ENCODE measurements at regions not wholly inside any gene's neighbourhood (a gene's known extent, or its start where the extent isn't known, plus 50 kb on each side); places are given as distances from the start of the nearest gene placed in this dataset.

DNA sequence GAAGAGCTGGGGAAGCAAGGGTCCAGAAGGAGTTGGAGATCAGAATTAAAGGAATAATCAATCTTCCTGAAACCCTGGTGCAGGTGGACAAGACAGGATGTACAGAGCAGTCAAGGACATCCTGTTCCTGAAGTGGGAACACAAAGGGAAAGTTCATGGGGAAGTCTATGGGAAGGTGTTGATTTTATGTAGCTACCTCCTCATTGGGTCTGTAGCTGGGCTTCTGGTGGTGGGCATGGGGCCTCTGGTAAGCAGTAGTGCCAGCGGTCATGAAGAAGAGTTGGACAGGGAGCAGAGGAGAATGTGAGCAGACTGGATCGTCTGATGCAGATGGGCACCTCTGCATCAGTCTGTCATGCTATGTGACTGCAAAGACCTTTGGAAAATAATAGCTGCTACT lies 75.7 kb upstream of the PPM1H start (continued):
- TF ChIP-seq, protein P1, sequence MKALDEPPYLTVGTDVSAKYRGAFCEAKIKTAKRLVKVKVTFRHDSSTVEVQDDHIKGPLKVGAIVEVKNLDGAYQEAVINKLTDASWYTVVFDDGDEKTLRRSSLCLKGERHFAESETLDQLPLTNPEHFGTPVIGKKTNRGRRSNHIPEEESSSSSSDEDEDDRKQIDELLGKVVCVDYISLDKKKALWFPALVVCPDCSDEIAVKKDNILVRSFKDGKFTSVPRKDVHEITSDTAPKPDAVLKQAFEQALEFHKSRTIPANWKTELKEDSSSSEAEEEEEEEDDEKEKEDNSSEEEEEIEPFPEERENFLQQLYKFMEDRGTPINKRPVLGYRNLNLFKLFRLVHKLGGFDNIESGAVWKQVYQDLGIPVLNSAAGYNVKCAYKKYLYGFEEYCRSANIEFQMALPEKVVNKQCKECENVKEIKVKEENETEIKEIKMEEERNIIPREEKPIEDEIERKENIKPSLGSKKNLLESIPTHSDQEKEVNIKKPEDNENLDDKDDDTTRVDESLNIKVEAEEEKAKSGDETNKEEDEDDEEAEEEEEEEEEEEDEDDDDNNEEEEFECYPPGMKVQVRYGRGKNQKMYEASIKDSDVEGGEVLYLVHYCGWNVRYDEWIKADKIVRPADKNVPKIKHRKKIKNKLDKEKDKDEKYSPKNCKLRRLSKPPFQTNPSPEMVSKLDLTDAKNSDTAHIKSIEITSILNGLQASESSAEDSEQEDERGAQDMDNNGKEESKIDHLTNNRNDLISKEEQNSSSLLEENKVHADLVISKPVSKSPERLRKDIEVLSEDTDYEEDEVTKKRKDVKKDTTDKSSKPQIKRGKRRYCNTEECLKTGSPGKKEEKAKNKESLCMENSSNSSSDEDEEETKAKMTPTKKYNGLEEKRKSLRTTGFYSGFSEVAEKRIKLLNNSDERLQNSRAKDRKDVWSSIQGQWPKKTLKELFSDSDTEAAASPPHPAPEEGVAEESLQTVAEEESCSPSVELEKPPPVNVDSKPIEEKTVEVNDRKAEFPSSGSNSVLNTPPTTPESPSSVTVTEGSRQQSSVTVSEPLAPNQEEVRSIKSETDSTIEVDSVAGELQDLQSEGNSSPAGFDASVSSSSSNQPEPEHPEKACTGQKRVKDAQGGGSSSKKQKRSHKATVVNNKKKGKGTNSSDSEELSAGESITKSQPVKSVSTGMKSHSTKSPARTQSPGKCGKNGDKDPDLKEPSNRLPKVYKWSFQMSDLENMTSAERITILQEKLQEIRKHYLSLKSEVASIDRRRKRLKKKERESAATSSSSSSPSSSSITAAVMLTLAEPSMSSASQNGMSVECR (CRISPR knock-in tag; IDR thresholded peaks at IDR 0.05; ENCODE audit: borderline replicate concordance) = no peak
- no peak for TF ChIP-seq OVOL2 (CRISPR knock-in tag; IDR thresholded peaks at IDR 0.05; ENCODE audit: borderline replicate concordance)

DNA sequence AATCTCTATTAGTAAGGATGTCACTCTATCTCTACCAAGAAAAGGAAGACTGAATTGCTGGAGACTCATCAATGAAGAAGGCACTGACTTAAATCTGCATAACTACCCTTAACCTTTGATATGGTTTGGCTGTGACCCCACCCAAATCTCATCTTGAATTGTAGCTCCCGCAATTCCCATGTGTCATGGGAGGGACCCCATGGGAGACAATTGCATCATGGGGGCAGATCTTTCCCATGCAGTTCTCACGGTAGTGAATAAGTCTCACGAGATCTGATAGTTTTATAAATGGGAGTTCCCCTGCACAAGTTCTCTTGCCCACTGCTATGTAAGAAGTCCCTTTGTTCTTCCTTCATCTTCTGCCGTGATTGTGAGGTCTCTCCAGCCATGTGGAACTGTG lies 73.4 kb upstream of the PPM1H start:
- Mint-ChIP-seq H3K9me3 (no peaks in the 10 kb centered on the region), H3K27ac (no peak overlapping the region), H3K4me1 (peaks cover 8% of the 10 kb centered on the region), H3K27me3 (ENCODE audit: low read depth) (no peaks in the 10 kb centered on the region), H3K36me3 (no peaks in the 10 kb centered on the region), H3K4me3 (no peak overlapping the region)
- CTCF ChIA-PET = no interaction called here
- DNase-seq (ENCODE audit: low spot score) (no peak), ATAC-seq (no peak)
- TF ChIP-seq JAZF1 (CRISPR knock-in tag; IDR thresholded peaks at IDR 0.05) (no peak), EMX1 (CRISPR knock-in tag; IDR thresholded peaks at IDR 0.05) (no peak), HMGA2 (CRISPR knock-in tag; IDR thresholded peaks at IDR 0.05) (no peak), MYBL2 (CRISPR knock-in tag; IDR thresholded peaks at IDR 0.05) (no peak)
- TF ChIP-seq, protein P2, sequence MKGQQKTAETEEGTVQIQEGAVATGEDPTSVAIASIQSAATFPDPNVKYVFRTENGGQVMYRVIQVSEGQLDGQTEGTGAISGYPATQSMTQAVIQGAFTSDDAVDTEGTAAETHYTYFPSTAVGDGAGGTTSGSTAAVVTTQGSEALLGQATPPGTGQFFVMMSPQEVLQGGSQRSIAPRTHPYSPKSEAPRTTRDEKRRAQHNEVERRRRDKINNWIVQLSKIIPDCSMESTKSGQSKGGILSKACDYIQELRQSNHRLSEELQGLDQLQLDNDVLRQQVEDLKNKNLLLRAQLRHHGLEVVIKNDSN (CRISPR knock-in tag; IDR thresholded peaks at IDR 0.05) = no peak
- TF ChIP-seq, protein P3, sequence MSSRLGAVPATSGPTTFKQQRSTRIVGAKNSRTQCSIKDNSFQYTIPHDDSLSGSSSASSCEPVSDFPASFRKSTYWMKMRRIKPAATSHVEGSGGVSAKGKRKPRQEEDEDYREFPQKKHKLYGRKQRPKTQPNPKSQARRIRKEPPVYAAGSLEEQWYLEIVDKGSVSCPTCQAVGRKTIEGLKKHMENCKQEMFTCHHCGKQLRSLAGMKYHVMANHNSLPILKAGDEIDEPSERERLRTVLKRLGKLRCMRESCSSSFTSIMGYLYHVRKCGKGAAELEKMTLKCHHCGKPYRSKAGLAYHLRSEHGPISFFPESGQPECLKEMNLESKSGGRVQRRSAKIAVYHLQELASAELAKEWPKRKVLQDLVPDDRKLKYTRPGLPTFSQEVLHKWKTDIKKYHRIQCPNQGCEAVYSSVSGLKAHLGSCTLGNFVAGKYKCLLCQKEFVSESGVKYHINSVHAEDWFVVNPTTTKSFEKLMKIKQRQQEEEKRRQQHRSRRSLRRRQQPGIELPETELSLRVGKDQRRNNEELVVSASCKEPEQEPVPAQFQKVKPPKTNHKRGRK (CRISPR knock-in tag; IDR thresholded peaks at IDR 0.05; ENCODE audit: borderline replicate concordance) = no peak
- TF ChIP-seq, protein P4, sequence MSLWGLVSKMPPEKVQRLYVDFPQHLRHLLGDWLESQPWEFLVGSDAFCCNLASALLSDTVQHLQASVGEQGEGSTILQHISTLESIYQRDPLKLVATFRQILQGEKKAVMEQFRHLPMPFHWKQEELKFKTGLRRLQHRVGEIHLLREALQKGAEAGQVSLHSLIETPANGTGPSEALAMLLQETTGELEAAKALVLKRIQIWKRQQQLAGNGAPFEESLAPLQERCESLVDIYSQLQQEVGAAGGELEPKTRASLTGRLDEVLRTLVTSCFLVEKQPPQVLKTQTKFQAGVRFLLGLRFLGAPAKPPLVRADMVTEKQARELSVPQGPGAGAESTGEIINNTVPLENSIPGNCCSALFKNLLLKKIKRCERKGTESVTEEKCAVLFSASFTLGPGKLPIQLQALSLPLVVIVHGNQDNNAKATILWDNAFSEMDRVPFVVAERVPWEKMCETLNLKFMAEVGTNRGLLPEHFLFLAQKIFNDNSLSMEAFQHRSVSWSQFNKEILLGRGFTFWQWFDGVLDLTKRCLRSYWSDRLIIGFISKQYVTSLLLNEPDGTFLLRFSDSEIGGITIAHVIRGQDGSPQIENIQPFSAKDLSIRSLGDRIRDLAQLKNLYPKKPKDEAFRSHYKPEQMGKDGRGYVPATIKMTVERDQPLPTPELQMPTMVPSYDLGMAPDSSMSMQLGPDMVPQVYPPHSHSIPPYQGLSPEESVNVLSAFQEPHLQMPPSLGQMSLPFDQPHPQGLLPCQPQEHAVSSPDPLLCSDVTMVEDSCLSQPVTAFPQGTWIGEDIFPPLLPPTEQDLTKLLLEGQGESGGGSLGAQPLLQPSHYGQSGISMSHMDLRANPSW (CRISPR knock-in tag; conservative IDR thresholded peaks at IDR 0.05; ENCODE audit: low read depth) = no peak
- TF ChIP-seq, protein P1 (CRISPR knock-in tag; IDR thresholded peaks at IDR 0.05; ENCODE audit: borderline replicate concordance) = no peak
- POLR2A ChIA-PET = no interaction called here
